ENCODE measurements at regions not wholly inside any gene's neighbourhood (a gene's known extent, or its start where the extent isn't known, plus 50 kb on each side); places are given as distances from the start of the nearest gene placed in this dataset.
A peak's percentile ranks its signal among the peaks of the same experiment; 100 is the strongest.
"Not testable (repeated sequence)": the region's sequence is repeated elsewhere in the genome, so short reads cannot be mapped to it uniquely, and the experiment has no call there.

DNA sequence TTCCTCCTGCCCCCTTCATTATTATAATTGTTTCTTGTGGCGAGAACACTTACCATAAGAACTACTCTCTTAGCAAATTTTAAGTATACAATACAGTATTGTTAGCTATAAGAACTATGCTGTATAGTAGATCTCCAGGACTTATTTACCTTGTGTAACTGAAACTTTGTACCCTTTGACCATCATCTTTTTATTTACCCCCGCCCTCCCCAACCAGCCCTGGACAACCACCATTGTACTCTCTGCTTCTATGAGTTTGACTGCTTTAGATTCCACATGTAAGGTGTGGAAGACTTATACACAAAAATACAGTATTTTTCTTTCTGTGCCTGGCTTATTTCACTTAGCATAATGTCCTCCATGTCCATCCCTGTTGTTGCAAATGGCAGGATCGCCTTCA, 161.1 kb downstream of the PHF8 start:
- DNase-seq = no peak

DNA sequence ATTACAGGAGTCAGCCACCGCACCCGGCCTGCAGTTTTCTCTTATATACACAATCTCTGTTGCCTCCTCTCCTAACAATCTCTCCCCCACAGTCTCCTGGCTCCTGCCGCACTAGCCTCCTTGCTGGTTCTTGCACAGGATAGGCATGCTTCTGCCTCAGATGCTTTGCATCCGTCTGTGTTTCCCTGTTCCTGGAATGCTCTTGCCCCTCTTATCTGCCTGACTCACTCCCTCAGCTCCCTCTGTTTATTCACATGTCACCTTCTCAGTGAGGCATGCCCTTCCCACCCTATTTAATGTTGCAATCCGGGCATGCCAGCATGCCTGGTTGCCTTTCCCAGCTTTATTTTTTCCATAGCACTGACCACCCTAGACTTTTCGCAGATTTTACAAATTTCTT, 161.9 kb downstream of the PHF8 start:
- no peak for DNase-seq

DNA sequence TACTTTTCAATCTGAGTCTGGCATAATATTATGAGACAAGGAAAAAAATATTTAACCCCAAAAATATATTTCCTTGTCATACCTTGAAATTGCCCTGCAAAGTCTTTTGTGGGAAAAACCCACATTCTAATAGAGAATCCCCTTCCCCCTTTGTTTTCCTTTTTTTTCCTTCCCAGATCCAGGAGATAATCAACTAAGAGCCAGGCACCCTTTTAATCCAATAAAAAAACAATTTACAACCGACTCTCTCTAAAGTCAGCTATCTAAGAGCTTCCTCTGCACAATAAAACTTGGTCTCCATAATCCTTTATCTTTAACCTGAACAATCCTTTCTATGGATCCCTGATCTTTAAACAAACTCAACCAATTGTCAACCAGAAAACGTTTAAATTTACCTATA, 163.5 kb downstream of the PHF8 start:
- not testable (repeated sequence) for DNase-seq

DNA sequence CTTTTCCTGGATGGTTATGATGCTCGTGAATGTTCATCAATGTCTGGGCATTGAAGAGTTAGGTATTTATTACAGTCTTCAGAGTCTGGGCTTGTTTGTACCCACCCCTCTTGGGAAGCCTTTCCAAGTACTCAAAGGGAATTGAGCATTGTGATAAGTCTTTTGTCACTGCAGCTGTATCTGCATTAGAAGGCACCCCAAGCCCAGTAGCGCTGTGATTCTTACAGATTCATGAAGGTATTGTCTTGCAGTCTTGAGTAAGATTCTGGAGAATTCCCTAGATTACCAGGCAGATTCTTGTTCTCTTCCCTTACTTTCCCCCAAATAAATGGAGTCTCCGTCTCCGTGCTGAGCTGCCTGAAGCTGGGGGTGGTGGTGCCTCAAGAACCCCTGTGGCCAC, 173.4 kb upstream of the HUWE1 start:
- DNase-seq = no peak

DNA sequence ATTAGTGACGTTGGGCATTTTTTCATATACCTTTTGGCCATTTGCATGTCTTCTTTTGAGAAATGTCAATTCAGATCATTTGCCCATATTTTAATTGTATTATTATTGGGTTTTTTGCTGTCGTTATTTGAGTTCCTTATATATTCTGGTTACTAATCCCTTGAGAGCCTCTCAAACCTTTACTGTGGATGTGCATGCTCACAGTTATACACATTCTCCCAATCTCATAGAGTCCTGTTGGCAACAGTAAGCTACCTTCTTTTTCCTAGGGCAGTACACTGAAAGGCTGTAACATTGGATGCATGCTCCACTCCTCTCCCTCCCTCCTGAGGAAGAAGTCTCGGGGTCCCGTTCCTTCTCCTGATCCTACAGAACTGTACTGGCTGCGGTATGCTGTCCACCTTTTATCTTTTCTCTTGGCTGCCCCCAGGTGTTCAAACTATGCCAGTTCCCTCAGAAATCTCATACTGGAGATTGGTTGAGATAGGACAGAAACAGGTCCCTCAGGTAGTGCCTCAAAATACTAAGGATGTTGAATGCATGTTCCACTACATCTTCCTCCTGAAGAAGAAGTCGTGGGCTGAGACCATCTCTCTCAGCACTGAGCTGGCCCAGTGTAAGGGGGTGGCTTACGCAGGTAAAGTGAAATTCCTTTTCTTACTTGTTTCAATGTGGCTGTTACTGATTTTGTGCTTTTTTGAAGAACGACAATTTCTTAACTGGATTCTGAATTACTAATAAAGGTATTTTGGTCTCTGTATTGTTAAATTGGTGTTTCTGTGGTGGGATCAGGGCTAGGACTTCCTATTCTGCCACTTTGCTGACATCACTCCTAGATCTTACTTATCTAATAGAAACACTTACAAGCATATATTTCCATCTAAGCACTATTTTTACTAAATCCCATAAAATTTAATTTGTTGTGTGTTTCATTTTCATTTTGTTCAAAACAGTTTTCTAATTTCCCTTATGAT, 145.4 kb upstream of the HUWE1 start:
- DNase-seq = peak; percentile 30

DNA sequence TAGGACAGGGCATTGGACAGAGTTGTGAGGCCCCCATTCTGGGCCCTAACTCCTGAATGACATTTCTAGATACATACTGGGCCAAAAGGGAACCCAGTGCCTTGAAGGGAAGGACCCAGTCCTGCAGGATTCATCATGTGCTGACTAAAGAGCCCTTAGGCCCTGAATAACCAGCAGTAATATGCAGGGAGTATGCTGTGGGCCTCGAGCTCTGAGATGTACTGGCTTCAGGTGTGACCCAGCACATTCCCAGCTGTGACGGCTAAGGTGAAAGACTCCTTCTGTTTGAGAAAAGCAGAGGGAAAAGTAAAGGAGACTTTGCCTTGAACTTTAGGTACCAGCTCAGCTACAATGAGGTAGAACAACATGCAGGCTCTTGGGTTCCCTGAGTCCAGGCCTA, 138.2 kb upstream of the HUWE1 start:
- no peak for DNase-seq

DNA sequence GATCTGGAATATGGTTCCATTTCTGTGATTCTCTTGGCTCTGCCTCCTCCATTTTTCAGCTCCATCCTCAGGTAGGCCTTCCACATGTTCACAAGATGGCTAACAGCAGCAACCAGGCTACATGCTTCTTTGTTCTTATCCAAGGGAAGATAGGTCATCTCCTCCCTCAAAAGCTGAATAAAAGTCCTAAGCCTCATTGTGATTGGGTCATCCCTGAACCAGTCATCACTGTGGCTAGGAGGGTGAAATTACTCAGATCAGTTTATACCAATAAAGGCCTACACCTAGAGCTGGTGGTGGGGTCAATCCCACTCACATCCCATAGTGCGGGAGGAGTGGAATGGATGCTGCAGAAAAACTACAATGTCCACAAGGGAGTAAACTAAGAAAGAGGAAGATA, 131.6 kb upstream of the HUWE1 start:
- not testable (repeated sequence) for DNase-seq

DNA sequence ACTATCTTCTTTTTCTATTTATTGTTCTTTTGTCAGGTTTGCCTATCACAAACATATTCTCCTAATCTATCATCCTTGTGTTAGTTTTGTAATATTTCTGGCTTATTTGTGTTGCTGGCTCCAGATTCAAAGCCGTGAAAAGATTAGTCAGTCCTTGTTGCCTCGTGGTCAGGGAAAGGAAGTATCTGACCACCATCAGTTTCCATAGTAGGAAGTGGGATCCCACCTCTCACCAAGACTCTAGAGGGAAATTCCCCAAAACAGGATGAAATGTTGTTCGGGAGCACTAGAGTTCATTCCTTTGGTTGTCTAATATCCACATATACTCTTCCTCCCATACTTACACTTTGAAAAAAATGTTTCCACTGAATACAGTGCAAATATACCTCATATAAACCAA, 131.0 kb upstream of the HUWE1 start:
- no peak for DNase-seq

DNA sequence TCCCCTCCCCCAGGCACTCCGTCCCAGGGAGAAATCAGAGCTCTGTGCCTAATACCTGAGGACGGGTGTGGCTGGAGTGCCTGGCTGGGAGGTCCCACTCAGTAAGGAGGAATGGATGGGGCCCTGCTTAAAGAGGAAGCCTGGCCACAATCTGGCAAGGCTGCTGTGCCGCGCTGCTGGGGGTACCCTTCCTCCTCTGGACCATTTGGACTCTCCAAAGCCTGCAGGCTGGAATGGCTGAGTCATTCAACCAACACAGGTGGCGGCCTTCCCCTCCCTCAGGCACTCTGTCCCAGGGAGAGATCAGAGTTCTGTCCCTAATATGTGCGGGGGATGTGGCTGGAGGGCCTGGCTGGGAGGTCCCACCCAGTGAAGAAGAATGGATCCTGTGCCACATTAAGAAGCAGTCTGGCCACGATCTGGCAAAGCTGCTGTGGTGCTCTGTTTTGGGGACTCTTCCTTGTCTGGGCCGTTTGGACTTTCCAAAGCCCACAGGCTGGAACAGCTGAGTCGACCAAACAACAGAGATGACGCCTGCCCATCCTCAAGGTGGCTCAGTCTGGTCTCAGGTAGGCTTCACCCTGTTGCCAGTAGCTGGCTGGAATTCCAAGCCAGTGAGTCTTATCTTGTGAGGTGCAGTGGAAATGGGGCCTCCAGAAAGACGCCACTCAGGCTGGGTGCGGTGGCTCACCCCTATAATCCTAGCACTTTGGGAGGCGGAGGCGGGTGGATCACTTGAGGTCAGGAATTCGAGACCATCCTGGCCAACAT, 127.3 kb upstream of the HUWE1 start:
- DNase-seq = no peak

DNA sequence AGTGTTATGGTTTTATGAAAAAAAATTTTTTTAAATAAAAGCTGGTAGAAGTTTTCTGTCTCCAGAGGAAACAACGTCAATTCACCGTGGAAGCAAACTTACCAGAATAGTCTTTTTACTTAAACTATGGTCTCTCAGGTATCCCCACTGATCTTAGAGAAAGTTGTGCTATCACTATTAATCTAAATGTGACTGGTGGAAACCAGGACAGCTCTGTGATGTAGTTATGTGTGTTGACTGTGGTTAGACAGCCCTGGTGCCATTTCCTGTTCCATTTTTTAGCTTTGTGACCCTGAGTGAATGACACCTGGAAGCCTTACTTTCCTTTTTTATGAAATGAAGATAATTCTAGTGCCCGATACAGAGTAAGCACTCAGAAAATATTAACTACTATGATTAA, 111.8 kb upstream of the HUWE1 start:
- DNase-seq = no peak

DNA sequence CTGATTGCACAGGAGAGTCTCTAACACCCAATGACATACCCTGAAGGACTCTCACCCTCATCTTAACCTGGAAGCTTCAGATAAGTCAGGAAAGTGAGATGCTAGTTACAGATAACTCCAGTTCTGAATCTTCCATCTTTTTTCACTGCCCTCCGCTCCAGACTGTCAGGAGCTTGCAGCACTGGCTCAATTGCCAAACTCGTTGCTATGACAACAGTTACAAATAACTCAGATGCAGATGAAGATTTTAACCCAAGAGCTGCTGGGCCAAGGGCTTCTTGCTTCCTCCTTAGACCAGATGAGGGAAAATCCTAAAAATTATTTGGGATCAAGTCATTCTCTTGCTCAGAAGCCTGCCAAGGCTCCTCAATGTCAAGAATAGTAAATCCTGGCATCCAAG, 109.1 kb upstream of the HUWE1 start:
- no peak for DNase-seq

DNA sequence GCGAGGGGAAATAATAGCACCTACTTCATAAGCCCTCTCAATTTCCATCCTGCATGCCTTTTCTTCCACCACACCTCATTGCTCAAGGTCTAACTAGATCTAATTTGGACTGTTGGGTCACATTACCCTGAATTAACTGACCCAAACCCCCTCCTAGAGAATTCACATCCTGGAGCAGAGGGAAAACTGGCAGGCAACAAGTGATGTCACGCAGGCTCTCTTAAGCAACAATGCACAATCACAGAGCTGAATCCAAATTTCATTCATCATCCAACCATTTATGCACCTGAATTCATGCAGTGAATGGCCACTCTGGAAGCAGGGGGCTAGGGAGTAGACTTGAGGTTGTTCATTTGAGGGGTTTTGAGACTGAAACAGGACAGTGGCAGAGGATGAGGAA, 107.7 kb upstream of the HUWE1 start:
- no peak for DNase-seq

DNA sequence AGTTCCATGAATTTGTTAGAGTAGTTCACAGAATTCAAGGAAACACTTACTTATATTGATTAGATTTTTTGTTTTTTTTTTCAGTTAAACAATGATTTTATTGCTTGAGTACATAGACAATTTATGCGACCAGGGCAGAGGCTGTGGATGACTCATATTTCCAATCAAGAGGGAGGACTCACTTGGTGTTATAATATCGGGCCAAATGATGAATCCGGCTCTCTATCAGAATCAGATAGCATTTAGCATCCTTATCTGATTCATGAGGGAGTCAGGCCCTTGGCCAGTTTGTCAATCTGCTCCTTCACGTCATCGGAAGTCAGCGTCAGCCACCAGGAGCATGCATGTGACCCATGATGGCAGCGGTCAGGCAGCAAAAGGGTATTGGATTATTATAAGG, 82.3 kb upstream of the HUWE1 start:
- no peak for DNase-seq

DNA sequence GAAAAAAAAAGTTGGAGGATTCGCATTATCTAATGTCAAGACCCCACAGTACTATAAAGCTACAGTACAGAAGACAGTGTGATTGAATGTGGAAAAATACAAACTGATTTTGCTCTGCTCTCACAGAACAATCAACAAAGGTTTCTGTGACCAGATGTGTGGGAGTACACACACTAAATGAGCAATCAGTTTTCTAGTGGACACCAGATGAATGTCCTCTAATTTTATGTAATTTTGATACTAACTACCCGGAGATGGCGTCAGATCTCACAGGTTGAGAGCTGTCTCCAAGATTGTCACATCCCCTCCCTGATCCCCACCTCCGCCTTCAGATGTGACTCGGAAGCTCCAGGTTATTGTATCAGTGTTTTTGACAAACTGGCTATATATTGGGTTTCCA, 81.9 kb upstream of the HUWE1 start:
- no peak for DNase-seq

DNA sequence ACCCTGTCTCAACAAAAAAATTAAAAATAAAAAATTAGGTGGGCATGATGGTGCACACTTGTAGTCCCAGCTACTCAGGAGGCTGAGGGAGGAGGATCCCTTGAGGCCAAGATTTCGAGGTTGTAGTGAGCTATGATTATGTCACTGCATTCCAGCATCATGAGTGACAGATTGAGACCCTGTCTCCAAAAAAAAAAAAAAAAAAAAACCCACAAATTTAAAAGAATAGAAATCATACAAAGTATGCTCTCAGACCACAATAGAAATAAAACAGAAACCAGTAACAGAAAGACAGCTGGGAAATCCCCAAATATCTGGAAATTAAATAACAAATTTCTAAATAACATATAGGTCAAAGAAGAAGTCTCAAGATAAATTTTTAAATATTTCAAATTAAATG, 81.0 kb upstream of the HUWE1 start:
- no peak for DNase-seq

DNA sequence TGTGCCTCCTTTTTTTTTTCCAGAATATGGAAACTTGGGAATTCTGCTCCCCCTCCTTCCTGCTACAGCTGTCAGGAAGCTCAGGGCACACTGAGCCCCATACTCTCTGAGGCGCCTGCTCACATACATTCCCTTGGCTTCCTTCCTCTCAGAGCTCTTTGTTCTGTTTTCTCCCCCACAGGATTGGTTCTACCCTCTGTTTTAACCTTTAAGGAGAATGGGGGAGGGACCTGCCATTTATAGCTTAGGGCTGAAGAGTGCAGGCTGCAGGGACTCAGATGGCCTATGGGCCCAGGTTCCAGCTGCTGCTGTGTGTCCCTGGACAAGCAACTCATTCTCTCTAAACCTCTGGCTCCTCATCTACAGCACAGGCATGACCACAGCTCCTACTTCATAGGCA, 70.7 kb upstream of the HUWE1 start:
- DNase-seq = not testable (repeated sequence)

DNA sequence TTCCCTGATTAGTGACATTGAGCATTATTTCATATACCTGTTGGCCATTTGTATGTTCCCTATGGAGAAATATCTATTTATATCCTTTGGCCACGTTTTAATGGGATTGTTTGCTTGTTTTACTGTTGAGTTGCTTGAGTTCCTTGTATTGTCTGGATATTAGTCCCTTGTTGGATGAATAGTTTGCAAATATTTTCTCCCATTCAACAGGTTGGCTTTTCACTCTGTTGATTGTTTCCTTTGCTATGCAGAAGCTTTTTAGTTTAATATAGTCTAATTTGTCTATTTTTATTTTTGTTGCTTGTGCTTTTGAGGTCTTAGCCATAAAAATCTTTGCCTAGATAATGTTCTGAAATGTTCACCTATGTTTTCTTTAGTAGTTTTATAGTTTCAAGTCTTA, 60.2 kb upstream of the HUWE1 start:
- no peak for DNase-seq

DNA sequence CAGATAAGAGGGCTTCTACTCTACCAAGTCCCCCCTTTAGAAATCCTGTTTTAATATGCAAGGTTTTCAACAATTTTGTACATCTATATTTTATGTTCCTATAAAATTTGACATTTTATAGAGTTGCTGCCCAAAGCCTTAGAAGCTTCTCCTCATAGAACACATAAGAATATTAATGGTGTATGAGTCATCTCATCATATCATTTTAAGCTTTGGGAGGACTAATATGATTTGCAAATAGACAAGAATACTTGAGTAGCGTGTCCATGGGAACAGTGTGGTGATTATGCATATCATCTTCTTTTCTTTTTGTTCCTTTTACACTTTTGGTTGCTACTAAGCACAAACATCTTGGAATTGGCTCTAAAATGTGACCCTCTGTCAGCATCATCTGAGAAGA, 56.7 kb upstream of the HUWE1 start:
- DNase-seq = no peak

DNA sequence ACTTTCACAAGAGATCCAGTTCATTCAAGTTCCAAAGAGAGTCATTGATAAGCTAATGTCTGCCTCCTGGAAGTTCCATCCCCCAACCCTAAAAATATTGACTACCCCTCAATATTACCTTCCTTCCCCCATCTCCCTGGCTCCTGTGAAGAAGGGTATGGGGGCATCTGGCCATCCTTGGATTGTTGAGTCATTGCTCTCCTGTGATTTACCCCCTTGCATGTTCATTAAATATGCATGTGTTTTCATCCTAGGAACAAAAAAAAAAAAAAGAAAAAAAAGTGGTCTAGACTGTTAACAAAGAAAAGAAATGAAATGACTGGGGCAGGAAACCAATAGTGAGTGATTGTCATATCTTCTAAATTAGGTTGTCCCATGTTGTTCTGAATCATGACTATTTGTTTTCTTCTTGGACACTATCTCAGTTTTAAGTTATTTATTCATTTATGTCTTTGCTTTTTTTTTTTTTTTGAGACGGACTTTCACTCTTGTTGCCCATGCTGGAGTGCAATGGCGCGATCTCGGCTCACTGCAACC, 51.9 kb upstream of the HUWE1 start:
- DNase-seq = no peak

Measured in NCI-H345 (cell line).